ENCODE measurements at regions not wholly inside any gene's neighbourhood (a gene's known extent, or its start where the extent isn't known, plus 50 kb on each side); places are given as distances from the start of the nearest gene placed in this dataset.
"Not testable (repeated sequence)": the region's sequence is repeated elsewhere in the genome, so short reads cannot be mapped to it uniquely, and the experiment has no call there.

DNA sequence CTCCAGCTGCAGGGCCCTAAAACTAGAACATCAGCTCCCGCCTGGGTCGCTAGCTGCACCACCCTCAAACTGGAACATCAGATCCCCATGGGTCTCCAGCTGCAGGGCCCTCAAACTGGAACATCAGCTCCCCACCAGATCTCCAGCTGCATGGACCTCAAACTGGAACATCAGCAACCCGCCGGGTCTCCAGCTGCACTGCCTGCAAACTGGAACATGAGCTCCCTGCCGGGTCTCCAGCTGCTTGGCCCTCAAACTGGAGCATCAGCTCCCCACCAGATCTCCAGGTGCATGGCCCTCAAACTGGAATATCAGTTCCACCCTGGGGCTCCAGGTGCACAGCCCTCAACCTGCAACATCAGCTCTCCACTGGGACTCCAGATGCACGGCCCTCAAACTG is 82.7 kb downstream of the TFRC start:
- in situ Hi-C loops (cut with HindIII; ENCODE audit: low pct_unique_long_range_greater_than_20kb, low sequenced_read_pairs); DNase-seq (ENCODE audit: low read depth): not testable (repeated sequence)

DNA sequence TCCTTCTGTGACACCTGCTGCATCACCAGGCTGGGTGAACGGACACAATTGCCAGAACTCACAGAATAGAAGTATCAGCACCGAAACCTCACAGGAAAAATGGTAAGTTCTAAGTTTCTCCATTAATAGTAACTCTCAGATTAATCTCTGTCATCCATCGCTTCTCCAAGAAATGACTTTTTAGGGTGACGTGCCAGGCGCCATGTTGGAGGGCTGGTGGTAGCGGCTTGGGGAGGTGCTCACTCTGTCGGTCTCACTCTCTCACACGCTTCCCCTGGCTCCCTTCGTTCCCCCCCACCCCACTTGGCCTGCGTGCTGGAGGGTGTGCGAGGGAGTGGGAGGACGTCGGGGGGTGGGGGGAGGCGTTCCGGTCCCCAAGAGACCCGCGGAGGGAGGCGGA is 85.6 kb downstream of the TFRC start:
- in situ Hi-C loops (cut with HindIII; ENCODE audit: low pct_unique_long_range_greater_than_20kb, low sequenced_read_pairs), result not testable (repeated sequence)

DNA sequence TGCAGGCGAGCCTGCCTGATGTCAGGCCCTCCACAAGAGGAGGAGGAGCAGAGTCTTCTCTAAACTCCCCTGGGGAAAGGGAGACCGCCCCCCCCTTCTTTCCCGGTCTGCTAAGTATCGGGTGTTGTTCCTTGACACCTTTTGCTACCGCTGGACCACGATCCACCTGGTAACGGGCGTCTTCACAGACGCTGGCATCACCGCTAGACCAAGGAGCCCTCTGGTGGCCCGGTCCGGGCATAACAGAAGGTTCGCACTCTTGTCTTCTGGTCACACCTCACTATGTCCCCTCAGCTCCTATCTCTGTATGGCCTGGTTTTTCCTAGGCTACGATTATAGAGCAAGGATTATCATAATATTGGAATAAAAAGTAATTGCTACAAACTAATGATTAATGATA is 86.0 kb upstream of the TNK2 start:
- DNase-seq (ENCODE audit: low read depth), result peak; percentile 6
- in situ Hi-C loops (cut with HindIII; ENCODE audit: low pct_unique_long_range_greater_than_20kb, low sequenced_read_pairs), result not testable (repeated sequence)

More for the DNA sequence above, 85.6 kb downstream of the TFRC start:
- DNase-seq (ENCODE audit: low read depth), result not testable (repeated sequence)

- DNase-seq (ENCODE audit: low read depth); in situ Hi-C loops (cut with HindIII; ENCODE audit: low pct_unique_long_range_greater_than_20kb, low sequenced_read_pairs): not testable (repeated sequence)
Observed at GRCh38 chr3:195993671-195994070, 85.3 kb upstream of the TNK2 start.

DNA sequence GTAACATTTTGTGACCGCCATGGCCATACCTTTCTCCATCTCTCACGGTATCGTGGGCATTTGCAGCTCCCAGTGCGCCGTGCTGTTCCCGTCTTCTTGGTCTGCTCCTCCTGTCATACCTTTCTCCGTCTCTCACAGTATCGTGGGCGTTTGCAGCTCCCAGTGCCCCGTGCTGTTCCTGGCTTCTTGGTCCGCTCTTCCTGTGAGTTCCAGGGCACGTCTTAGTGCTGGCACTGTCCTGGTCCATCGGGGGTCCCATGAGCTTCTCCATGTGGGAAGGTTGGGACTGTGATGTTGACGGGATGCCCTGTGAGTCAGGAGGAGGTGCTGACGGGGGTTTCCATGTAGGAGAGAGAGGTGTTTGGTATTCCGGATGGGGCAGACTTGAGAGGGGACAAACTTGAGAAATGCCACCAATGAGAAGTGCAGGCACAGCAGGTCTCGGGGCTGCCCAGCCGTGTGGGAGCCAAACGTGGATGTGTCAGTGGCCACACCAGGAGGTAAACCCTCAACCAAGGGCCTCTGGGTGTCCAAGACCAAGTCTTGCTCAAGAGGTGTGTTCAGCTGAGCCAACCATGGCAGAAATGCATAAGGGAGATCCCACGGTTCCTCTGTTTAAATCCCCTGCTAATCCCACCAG is 84.7 kb upstream of the TNK2 start:
- in situ Hi-C loops (cut with HindIII; ENCODE audit: low pct_unique_long_range_greater_than_20kb, low sequenced_read_pairs), result not testable (repeated sequence)

DNA sequence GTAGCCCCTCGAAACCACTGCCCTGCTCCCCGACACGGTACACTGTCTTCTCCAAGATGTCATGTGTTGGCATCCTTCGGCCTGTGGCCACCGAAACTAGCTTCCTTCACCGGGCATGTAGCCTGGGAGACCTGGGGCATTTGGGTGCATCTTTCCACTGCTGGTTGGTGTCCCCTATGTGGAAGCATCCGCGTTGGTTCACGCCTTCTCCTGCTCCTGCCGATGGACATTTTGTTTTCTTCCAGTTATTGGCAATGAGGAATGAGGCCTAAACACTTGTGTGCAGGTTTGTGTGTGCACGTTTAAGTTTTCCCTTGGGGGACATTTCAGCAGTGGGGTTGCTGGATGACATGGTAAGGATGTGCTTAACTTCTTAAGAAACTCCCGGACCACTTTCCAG is 83.6 kb upstream of the TNK2 start:
- in situ Hi-C loops (cut with HindIII; ENCODE audit: low pct_unique_long_range_greater_than_20kb, low sequenced_read_pairs), result not testable (repeated sequence)

More for the DNA sequence above, 84.7 kb upstream of the TNK2 start:
- not testable (repeated sequence) for DNase-seq (ENCODE audit: low read depth)

DNA sequence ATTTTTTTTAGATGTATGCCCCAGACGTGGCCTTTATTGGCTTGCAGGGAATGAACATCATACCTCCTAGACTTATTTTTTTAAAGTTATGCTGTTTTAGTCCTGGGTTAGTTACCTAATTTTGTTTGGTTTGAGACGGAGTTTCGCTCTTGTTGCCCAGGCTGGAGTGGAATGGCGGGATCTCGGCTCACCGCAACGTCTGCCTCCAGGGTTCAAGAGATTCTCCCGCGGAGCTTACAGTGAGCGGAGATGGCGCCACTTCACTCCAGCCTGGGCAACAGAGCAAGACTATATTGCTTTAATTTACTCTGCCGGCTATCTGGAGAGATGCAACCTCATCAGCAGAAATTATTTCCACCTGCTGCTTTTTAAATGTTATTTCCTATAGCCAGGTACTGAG is 82.9 kb upstream of the TNK2 start:
- in situ Hi-C loops (cut with HindIII; ENCODE audit: low pct_unique_long_range_greater_than_20kb, low sequenced_read_pairs); DNase-seq (ENCODE audit: low read depth): not testable (repeated sequence)

More for the DNA sequence above, 83.6 kb upstream of the TNK2 start:
- not testable (repeated sequence) for DNase-seq (ENCODE audit: low read depth)

DNA sequence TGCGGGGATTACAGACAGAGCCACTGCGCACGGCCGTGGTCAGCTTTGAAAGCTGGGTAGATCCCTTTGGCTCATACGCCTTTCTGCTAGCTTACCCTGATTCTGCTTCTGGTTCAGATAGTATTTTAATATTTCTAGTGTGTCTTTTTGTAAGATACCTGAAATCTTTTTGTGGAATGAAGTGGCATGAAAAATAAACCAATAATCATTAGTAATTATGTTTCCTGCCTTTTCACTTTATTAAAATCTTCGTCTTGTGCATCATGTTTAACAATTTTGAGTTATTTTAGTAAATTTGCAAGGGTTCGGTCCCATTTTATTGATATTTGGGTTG is 82.5 kb upstream of the TNK2 start:
- DNase-seq (ENCODE audit: low read depth); in situ Hi-C loops (cut with HindIII; ENCODE audit: low pct_unique_long_range_greater_than_20kb, low sequenced_read_pairs): not testable (repeated sequence)

DNA sequence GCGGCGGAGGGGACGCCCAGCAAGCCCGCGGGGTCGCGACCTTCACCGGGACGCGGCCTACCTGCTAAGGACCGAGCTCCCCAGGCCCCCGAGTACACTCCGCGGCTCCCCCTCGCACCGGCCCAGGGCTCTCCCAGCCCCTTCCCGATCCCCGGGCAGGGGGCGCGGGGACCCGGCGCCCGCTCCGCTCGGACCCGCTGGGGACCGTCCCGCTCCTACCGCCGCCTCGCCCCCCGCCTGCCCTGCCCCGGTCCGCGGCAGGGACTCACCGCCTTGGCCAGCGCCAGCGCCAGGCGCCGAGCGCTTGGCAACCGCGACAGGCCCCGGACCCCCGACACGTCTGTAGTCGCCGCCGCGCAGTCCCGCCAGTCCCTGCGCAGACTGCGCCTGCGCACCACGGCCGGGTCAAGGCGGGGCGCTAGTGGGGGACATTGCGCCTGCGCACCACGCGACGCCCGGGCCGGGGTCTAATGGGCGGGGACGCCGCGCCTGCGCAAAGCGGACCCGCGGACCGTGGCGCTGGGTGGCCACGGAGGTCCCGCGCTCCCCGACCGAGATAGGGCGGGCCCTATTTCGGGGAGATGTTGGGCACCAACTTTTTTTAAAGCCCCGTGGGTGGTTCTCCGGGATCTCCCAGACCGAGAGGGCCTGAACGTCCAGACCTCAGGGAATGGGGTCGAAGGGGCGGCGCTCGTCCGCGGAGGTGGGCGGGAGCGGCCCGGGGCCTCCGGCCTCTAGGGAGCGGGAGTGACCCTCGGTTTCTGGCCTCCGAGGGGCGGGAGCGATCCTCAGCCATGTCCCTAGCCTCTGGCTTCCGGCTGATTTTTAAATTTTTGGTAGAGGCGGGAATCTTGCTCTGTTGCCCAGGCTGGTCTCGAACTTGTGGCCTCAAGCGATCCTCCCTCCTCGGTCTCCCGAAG is 81.8 kb upstream of the TNK2 start:
- in situ Hi-C loops (cut with HindIII; ENCODE audit: low pct_unique_long_range_greater_than_20kb, low sequenced_read_pairs), result not testable (repeated sequence)
- DNase-seq (ENCODE audit: low read depth), result peak; percentile 83

- in situ Hi-C loops (cut with HindIII; ENCODE audit: low pct_unique_long_range_greater_than_20kb, low sequenced_read_pairs), result not testable (repeated sequence)
- peak; percentile 14 for DNase-seq (ENCODE audit: low read depth)
Observed at GRCh38 chr3:195989197-195989920, 81.0 kb upstream of the TNK2 start.

DNA sequence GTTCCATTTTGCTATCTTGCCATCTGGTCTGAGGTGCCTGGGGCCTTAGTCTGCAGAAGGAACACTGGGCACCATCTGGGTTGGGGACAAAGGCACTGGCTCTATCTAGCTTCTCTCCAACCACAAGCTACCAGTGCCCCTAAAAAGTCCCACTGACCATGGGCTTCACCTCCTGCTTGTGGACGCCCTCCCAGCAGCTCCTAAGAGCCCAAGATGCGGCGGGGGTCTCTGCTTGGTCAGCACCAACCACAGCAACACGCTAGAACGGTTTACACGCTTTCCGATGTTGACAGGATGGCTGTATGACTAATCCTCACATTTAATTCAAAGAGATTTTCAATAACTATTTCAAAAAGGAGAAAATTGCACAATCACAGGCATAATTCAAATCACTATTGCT is 80.4 kb upstream of the TNK2 start:
- in situ Hi-C loops (cut with HindIII; ENCODE audit: low pct_unique_long_range_greater_than_20kb, low sequenced_read_pairs), result not testable (repeated sequence)

GRCh38 chr3:195987001-195987400 is 78.7 kb upstream of the TNK2 start:
- DNase-seq (ENCODE audit: low read depth); in situ Hi-C loops (cut with HindIII; ENCODE audit: low pct_unique_long_range_greater_than_20kb, low sequenced_read_pairs): not testable (repeated sequence)

More for the DNA sequence above, 80.4 kb upstream of the TNK2 start:
- not testable (repeated sequence) for DNase-seq (ENCODE audit: low read depth)

DNA sequence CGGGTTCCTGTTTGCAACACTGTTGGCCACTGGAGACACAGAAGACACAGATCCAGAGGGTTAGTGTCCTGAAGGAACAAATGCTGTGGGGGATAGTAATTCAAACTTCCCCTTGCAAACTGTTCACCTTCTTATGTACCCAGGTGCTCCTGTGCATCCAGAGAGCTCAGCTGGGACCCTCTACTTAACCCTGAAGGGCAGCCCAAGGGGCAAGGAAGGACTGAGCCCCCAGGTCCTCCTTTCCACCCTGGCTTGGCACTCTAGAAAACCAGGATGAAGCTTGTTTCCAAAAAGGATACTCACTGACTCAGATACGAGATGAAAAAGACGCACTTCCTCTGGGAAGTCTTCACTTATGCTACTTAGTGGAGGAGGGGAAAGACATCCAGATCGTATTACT is 78.2 kb upstream of the TNK2 start:
- in situ Hi-C loops (cut with HindIII; ENCODE audit: low pct_unique_long_range_greater_than_20kb, low sequenced_read_pairs); DNase-seq (ENCODE audit: low read depth): not testable (repeated sequence)

DNA sequence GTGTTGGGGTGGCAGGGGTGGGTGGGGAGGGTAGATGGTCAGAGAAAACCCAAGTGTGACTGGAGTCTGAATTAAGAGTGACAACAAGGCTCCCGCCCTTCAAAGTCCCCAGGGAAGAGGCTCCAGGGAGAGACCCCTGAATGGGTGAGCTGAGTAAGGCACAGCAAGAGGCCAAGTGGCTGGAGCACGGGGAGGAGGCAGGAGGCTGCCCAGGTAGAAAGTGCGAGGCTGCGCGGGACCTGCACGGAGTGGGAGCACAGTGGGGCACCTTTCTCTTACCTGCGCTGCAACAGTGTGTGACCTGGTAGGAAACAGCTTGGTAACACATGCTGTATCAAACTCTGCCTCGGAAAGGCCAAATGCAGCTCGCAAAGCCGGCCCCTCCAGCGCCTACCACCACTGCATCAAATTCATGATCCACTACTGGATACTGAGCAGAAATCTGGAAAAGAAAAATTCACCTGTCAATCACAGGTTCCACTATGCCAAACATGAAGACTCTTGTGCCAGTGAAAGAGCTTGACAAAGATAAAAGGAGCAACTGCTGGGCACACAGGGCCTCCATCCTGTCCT is 77.1 kb upstream of the TNK2 start:
- in situ Hi-C loops (cut with HindIII; ENCODE audit: low pct_unique_long_range_greater_than_20kb, low sequenced_read_pairs); DNase-seq (ENCODE audit: low read depth): not testable (repeated sequence)

- in situ Hi-C loops (cut with HindIII; ENCODE audit: low pct_unique_long_range_greater_than_20kb, low sequenced_read_pairs); DNase-seq (ENCODE audit: low read depth): not testable (repeated sequence)
Observed at GRCh38 chr3:195984392-195985030, 76.2 kb upstream of the TNK2 start.

DNA sequence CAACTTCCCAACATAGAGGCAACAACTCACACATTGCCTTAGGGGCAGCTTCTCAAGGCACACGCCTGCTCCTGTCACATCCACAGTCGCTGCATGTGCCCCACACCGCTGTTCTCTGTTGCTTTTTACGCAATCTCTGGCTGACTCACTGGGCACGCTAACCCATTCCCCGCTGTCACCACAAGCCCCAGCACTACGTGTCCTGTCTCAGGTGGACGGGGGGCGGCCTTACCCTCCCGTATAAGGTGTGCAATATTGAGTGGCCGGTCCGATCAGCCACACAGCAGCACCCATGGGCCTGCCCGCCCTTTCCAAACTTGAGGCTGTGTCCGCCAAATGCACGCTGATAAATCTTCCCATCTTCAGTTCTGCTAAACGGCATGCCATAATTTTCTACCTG is 75.5 kb upstream of the TNK2 start:
- DNase-seq (ENCODE audit: low read depth); in situ Hi-C loops (cut with HindIII; ENCODE audit: low pct_unique_long_range_greater_than_20kb, low sequenced_read_pairs): not testable (repeated sequence)

- DNase-seq (ENCODE audit: low read depth); in situ Hi-C loops (cut with HindIII; ENCODE audit: low pct_unique_long_range_greater_than_20kb, low sequenced_read_pairs): not testable (repeated sequence)
Observed at GRCh38 chr3:195982754-195983153, 74.4 kb upstream of the TNK2 start.

GRCh38 chr3:195981778-195982177 is 73.4 kb upstream of the TNK2 start:
- in situ Hi-C loops (cut with HindIII; ENCODE audit: low pct_unique_long_range_greater_than_20kb, low sequenced_read_pairs); DNase-seq (ENCODE audit: low read depth): not testable (repeated sequence)
